HFF-Myc (cell line): ENCODE measurements at regions not wholly inside any gene's neighbourhood (a gene's known extent, or its start where the extent isn't known, plus 50 kb on each side); places are given as distances from the start of the nearest gene placed in this dataset.

Experiments
- DNase-seq: peaks from one replicate; pipeline ENCODE4 v3.0.0-alpha.2; 2011; ENCODE audit warnings: low read depth; ENCODE audit errors: extremely low read depth
- H3K4me3 ChIP-seq: replicated peaks from 2 replicates; pipeline ENCODE4 v1.5.1; 2011; ENCODE audit warnings: low read depth, mild to moderate bottlenecking, control low read depth, low read length
- CTCF ChIP-seq: IDR thresholded peaks from 2 replicates; pipeline ENCODE4 v1.5.1; 2012; ENCODE audit warnings: mild to moderate bottlenecking, low read depth, low read length, control low read depth; ENCODE audit errors: missing control alignments

GRCh38 chr13:103174966-103175365 lies 108.7 kb upstream of the SLC10A2 start:
- H3K4me3 ChIP-seq: no peak overlapping the region
- no peak for TF ChIP-seq CTCF
- DNase-seq: no peak

GRCh38 chr13:103168901-103169508 lies 102.8 kb upstream of the SLC10A2 start:
- DNase-seq: no peak
- no peak for TF ChIP-seq CTCF
- no peak overlapping the region for H3K4me3 ChIP-seq

- TF ChIP-seq CTCF: no peak
- DNase-seq: no peak
- H3K4me3 ChIP-seq: no peak overlapping the region
These were observed 98.0 kb upstream of the SLC10A2 start for GRCh38 chr13:103164251-103164650.

- no peak for DNase-seq
- no peak for TF ChIP-seq CTCF
- H3K4me3 ChIP-seq: no peak overlapping the region
These were observed 95.3 kb upstream of the SLC10A2 start for GRCh38 chr13:103161476-103161875.

- H3K4me3 ChIP-seq: no peak overlapping the region
- DNase-seq: no peak
- TF ChIP-seq CTCF: no peak
These were observed 91.4 kb upstream of the SLC10A2 start for GRCh38 chr13:103157434-103158145.

- no peak overlapping the region for H3K4me3 ChIP-seq
- no peak for TF ChIP-seq CTCF
- no peak for DNase-seq
These were observed 90.8 kb upstream of the SLC10A2 start for GRCh38 chr13:103157016-103157415.
